Keratinocyte (primary cell): ENCODE measurements at regions not wholly inside any gene's neighbourhood (a gene's known extent, or its start where the extent isn't known, plus 50 kb on each side); places are given as distances from the start of the nearest gene placed in this dataset.

Source experiments
- DNase-seq: peaks from one replicate; pipeline ENCODE4 v3.0.0-alpha.2; 2011; ENCODE audit warnings: low read depth, missing footprints, low spot score
- FAIRE-seq: peaks from 2 replicates; lab custom pipeline; 2011; peaks lifted over from hg19 to GRCh38; lab: Jason Lieb, UNC
- H2AFZ ChIP-seq: 2 replicates; pipeline ENCODE4 v1.6.0; 2012; ENCODE audit warnings: low read length, control low read depth, inconsistent platforms; ENCODE audit not compliant: control insufficient read depth
- H3K27ac ChIP-seq: 2 replicates; pipeline ENCODE4 v1.5.1; 2011; ENCODE audit warnings: low read length; ENCODE audit not compliant: control insufficient read depth, insufficient read depth
- H3K27me3 ChIP-seq: 3 replicates; pipeline ENCODE4 v1.6.0; 2011; ENCODE audit warnings: low read length; ENCODE audit not compliant: control insufficient read depth, insufficient read depth; ENCODE audit errors: extremely low read depth
- H3K36me3 ChIP-seq, 2 experiments: 2 replicates in 1 of 2; 3 replicates in 1 of 2; pipeline ENCODE4 v1.5.1; 2011; ENCODE audit warnings: low read length in 2 of 2, mild to moderate bottlenecking in 1 of 2; ENCODE audit not compliant: control insufficient read depth in 2 of 2, insufficient read depth in 2 of 2; ENCODE audit errors: extremely low read depth in 1 of 2
- H3K4me1 ChIP-seq: 3 replicates; pipeline ENCODE4 v1.5.1; 2011; ENCODE audit warnings: low read length; ENCODE audit not compliant: control insufficient read depth, insufficient read depth; ENCODE audit errors: extremely low read depth
- H3K4me2 ChIP-seq: 3 replicates; pipeline ENCODE4 v1.6.0; 2011; ENCODE audit warnings: low read depth, low read length; ENCODE audit not compliant: control insufficient read depth, insufficient read depth; ENCODE audit errors: extremely low read depth
- H3K4me3 ChIP-seq, 3 experiments: fragments of 200-600 bp in 1 of 3; sonication (generic) in 1 of 3; 2 replicates in 2 of 3; 3 replicates in 1 of 3; pipeline ENCODE4 v1.5.1; 2011 to 2016; ENCODE audit warnings: low read length in 3 of 3, mild to moderate bottlenecking in 3 of 3, control low read depth in 2 of 3, inconsistent platforms in 1 of 3, low read depth in 1 of 3, mixed read lengths in 1 of 3, mixed run types in 1 of 3, moderate library complexity in 1 of 3; ENCODE audit not compliant: control insufficient read depth in 2 of 3, insufficient read depth in 2 of 3; ENCODE audit errors: extremely low read depth in 1 of 3
- H3K79me2 ChIP-seq: 2 replicates; pipeline ENCODE4 v1.6.0; 2012; ENCODE audit warnings: low read length; ENCODE audit not compliant: control insufficient read depth, insufficient read depth
- H3K9ac ChIP-seq: 3 replicates; pipeline ENCODE4 v1.6.0; 2011; ENCODE audit warnings: low read length; ENCODE audit not compliant: control insufficient read depth, insufficient read depth; ENCODE audit errors: extremely low read depth
- H3K9me1 ChIP-seq: 3 replicates; pipeline ENCODE4 v1.6.0; 2011; ENCODE audit warnings: low read length; ENCODE audit not compliant: control insufficient read depth, insufficient read depth; ENCODE audit errors: extremely low read depth
- H3K9me3 ChIP-seq: 2 replicates; pipeline ENCODE4 v1.5.1; 2012; ENCODE audit warnings: low read depth, low read length; ENCODE audit not compliant: control insufficient read depth
- H4K20me1 ChIP-seq: 3 replicates; pipeline ENCODE4 v1.6.0; 2011; ENCODE audit warnings: low read length; ENCODE audit not compliant: control insufficient read depth, insufficient read depth; ENCODE audit errors: extremely low read depth
- CTCF ChIP-seq, 3 experiments: IDR thresholded peaks in 1 of 3; conservative IDR thresholded peaks in 1 of 3; optimal IDR thresholded peaks in 1 of 3; 2 replicates in 2 of 3; 3 replicates in 1 of 3; pipeline versions ENCODE3 to v1.5.1; 2011; ENCODE audit warnings: low read length in 3 of 3, mild to moderate bottlenecking in 3 of 3, moderate library complexity in 2 of 3, control low read depth in 1 of 3, inconsistent platforms in 1 of 3; ENCODE audit not compliant: insufficient read depth in 2 of 3; ENCODE audit errors: extremely low read depth in 1 of 3
- EZH2 ChIP-seq: IDR thresholded peaks from one replicate; pipeline ENCODE4 v1.6.1; 2012; ENCODE audit warnings: inconsistent platforms, mild to moderate bottlenecking, low read length, moderate library complexity
- dilution Hi-C: fragments of 300-500 bp; cut with MboI; formaldehyde crosslinking; loops from one replicate; pipeline ENCODE4 v1.7.0; 2020; ENCODE audit warnings: low sequenced_read_pairs; ENCODE audit not compliant: extremely low pct_ligation_motif_present

- dilution Hi-C loops, result no loop called here
- no peaks in the 10 kb centered on the region for H3K36me3 ChIP-seq
- H3K9me1 ChIP-seq, result no peaks in the 10 kb centered on the region
- no peaks in the 10 kb centered on the region for H3K27me3 ChIP-seq
- H3K9me3 ChIP-seq, result no peaks in the 10 kb centered on the region
- H3K79me2 ChIP-seq, result no peaks in the 10 kb centered on the region
- no peak overlapping the region for H3K4me3 ChIP-seq
- no peak overlapping the region for H3K27ac ChIP-seq
- FAIRE-seq, result no peak
- TF ChIP-seq CTCF (optimal IDR thresholded peaks at IDR 0.05 in 1 of 3, IDR thresholded peaks at IDR 0.05 in 1 of 3, conservative IDR thresholded peaks at IDR 0.05 in 1 of 3; ENCODE audit: extremely low read depth in 1 of 3, insufficient read depth in 2 of 3, low read length in 3 of 3) (no peak), EZH2 (no peak)
- no peaks in the 10 kb centered on the region for H4K20me1 ChIP-seq
- no peak for DNase-seq
- H3K4me2 ChIP-seq, result no peak overlapping the region
- no peak overlapping the region for H3K9ac ChIP-seq
- no peaks in the 10 kb centered on the region for H3K4me1 ChIP-seq
- no peak overlapping the region for H2AFZ ChIP-seq
Measured at GRCh38 chr1:99516141-99516540, 129.8 kb upstream of the PALMD start.

GRCh38 chr1:99520121-99520520, 125.8 kb upstream of the PALMD start:
- Histone ChIP-seq H3K4me2 (no peak overlapping the region), H3K27me3 (no peaks in the 10 kb centered on the region), H3K4me1 (no peaks in the 10 kb centered on the region), H3K9me3 (no peaks in the 10 kb centered on the region), H3K36me3 (no peaks in the 10 kb centered on the region), H3K9ac (no peak overlapping the region), H3K79me2 (no peaks in the 10 kb centered on the region), H3K9me1 (no peaks in the 10 kb centered on the region), H2AFZ (no peak overlapping the region), H3K27ac (no peak overlapping the region), H3K4me3 (no peak overlapping the region), H4K20me1 (no peaks in the 10 kb centered on the region)
- FAIRE-seq (no peak), DNase-seq (no peak)
- dilution Hi-C loops, result no loop called here
- no peak for TF ChIP-seq CTCF (optimal IDR thresholded peaks at IDR 0.05 in 1 of 3, IDR thresholded peaks at IDR 0.05 in 1 of 3, conservative IDR thresholded peaks at IDR 0.05 in 1 of 3; ENCODE audit: extremely low read depth in 1 of 3, insufficient read depth in 2 of 3, low read length in 3 of 3)
- TF ChIP-seq EZH2, result no peak
